HL-60 (cell line): ENCODE measurements at regions not wholly inside any gene's neighbourhood (a gene's known extent, or its start where the extent isn't known, plus 50 kb on each side); places are given as distances from the start of the nearest gene placed in this dataset.

Experiments
- CTCF ChIP-seq: IDR thresholded peaks from one replicate; pipeline ENCODE4 v1.5.1; 2011; ENCODE audit warnings: low read length, control low read depth, inconsistent platforms; ENCODE audit not compliant: insufficient read depth
- POLR2AphosphoS5 ChIP-seq: IDR thresholded peaks from 2 replicates; pipeline ENCODE4 v1.6.1; 2012; ENCODE audit warnings: low read depth
- REST ChIP-seq: IDR thresholded peaks from 2 replicates; pipeline ENCODE4 v1.6.1; 2012; ENCODE audit warnings: low read depth; ENCODE audit not compliant: insufficient replicate concordance

DNA sequence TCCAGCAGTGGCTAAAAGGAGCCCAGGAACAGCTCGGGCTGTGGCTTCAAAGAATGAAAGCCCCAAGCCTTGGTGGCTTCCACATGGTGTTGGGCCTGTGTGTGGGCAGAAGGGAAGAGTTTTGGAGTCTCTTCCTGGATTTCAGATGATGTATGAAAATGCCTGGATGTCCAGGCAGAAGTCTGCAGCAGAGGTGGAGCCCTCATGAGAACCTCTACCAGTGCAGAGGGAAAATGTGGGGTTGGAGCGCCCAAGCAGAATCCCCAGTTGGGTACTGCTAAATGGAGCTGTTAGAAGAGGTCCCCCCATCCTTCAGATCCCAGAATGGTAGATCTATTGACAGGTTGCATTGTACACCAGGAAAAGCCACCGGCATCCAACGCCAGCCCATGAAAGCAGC lies 412.1 kb downstream of the TDRD15 start:
- TF ChIP-seq CTCF (no peak), REST (no peak), POLR2AphosphoS5 (no peak)
